Ishikawa (cell line): ENCODE measurements at regions not wholly inside any gene's neighbourhood (a gene's known extent, or its start where the extent isn't known, plus 50 kb on each side); places are given as distances from the start of the nearest gene placed in this dataset.

ENCODE experiments used
- CEBPB ChIP-seq: IDR thresholded peaks from 2 replicates; pipeline ENCODE4 v1.6.1; 2012
- CREB1 ChIP-seq: IDR thresholded peaks from 2 replicates; pipeline ENCODE4 v1.6.1; 2012; ENCODE audit warnings: low read depth
- EGR1 ChIP-seq: IDR thresholded peaks from 2 replicates; pipeline ENCODE4 v1.6.1; 2012
- EP300 ChIP-seq: IDR thresholded peaks from 2 replicates; pipeline ENCODE4 v1.6.1; 2012; ENCODE audit warnings: borderline replicate concordance
- FOXM1 ChIP-seq: IDR thresholded peaks from 2 replicates; pipeline ENCODE4 v1.6.1; 2012; ENCODE audit warnings: low read depth, borderline replicate concordance
- NFIC ChIP-seq: IDR thresholded peaks from 2 replicates; pipeline ENCODE4 v1.6.1; 2012
- RAD21 ChIP-seq: IDR thresholded peaks from 2 replicates; pipeline ENCODE4 v1.6.1; 2012; ENCODE audit warnings: low read depth
- TAF1 ChIP-seq: IDR thresholded peaks from 2 replicates; pipeline ENCODE4 v1.6.1; 2012; ENCODE audit warnings: low read depth, mild to moderate bottlenecking
- TCF12 ChIP-seq: IDR thresholded peaks from 2 replicates; pipeline ENCODE4 v1.6.1; 2012; ENCODE audit warnings: low read depth
- TEAD4 ChIP-seq: IDR thresholded peaks from 2 replicates; pipeline ENCODE4 v1.6.1; 2012
- YY1 ChIP-seq: IDR thresholded peaks from 2 replicates; pipeline ENCODE4 v1.6.1; 2012; ENCODE audit warnings: low read depth
- ZBTB7A ChIP-seq: IDR thresholded peaks from 2 replicates; pipeline ENCODE4 v1.6.1; 2012; ENCODE audit warnings: low read depth
- TF ChIP-seq, protein P1 (sequence below): IDR thresholded peaks from 2 replicates; pipeline ENCODE4 v1.6.1; 2012
- TF ChIP-seq, protein P2 (sequence below): IDR thresholded peaks from 2 replicates; pipeline ENCODE4 v1.6.1; 2012; ENCODE audit warnings: low read depth, mild to moderate bottlenecking
- TF ChIP-seq, protein P3 (sequence below): IDR thresholded peaks from 2 replicates; pipeline ENCODE4 v1.6.1; 2012

DNA sequence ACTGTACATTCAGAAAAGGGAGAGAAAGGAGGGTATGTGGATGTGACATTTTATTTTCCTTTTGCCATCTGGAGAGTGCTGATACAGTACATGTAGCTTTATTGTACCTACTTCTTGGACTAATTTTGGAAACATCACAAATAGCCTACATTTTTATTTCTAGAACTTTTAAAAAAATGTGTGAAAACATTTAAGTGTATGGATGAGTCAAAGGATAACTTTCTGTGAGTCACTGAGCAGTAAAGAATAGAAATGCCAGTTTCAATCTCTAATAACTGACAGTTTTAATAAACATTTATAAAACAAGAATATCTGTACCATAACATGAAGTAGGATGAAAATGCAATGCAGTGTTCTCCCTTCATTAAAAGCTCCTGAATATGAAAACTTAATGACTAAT, 374.4 kb upstream of the NWD2 start:
- TF ChIP-seq FOXM1, result no peak
- TF ChIP-seq EGR1, result no peak
- TF ChIP-seq, protein P1, sequence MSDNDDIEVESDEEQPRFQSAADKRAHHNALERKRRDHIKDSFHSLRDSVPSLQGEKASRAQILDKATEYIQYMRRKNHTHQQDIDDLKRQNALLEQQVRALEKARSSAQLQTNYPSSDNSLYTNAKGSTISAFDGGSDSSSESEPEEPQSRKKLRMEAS, result no peak

DNA sequence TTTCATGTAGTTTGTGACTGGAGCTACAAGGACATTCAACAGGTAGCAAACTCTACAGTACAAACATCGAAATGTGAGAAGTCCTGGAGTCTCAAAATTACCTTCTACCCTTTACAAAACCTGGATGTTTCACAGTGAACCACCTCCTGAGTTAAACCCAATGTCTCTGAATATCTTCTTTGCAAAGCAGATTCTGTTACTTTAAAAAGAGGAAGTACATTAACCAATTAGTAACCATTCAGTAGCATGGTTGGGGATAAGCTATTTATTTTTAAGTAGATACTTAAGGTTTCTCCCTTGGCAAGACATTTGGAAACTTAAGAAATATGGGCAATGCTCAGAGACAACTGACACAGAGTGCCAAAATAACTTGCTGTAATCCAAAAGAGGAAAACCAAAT, 371.9 kb upstream of the NWD2 start:
- TF ChIP-seq, protein P1, result no peak
- TF ChIP-seq TEAD4 (no peak), EGR1 (no peak), TCF12 (no peak)

DNA sequence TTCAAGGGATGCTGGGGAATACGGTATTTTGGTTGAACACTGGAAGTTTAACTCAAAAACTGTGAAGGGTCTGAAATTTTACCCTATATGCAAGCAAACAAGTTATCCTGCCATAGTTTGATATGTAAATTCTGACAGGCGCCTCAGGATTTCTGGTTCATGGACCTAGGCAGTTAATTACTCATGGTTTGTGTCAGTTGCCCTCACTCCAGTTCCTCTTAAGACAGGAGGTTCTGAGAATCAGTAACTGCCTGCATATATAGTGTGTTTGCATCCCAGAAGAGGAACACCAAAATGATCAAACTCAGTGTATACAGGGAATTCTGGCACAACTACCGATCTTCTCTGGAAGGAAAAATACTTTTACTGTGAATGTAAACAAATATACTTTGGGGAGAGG, 360.4 kb upstream of the NWD2 start:
- no peak for TF ChIP-seq CEBPB
- no peak for TF ChIP-seq TAF1
- TF ChIP-seq CREB1, result no peak
- TF ChIP-seq EGR1, result no peak
- TF ChIP-seq RAD21, result no peak
- TF ChIP-seq, protein P2, sequence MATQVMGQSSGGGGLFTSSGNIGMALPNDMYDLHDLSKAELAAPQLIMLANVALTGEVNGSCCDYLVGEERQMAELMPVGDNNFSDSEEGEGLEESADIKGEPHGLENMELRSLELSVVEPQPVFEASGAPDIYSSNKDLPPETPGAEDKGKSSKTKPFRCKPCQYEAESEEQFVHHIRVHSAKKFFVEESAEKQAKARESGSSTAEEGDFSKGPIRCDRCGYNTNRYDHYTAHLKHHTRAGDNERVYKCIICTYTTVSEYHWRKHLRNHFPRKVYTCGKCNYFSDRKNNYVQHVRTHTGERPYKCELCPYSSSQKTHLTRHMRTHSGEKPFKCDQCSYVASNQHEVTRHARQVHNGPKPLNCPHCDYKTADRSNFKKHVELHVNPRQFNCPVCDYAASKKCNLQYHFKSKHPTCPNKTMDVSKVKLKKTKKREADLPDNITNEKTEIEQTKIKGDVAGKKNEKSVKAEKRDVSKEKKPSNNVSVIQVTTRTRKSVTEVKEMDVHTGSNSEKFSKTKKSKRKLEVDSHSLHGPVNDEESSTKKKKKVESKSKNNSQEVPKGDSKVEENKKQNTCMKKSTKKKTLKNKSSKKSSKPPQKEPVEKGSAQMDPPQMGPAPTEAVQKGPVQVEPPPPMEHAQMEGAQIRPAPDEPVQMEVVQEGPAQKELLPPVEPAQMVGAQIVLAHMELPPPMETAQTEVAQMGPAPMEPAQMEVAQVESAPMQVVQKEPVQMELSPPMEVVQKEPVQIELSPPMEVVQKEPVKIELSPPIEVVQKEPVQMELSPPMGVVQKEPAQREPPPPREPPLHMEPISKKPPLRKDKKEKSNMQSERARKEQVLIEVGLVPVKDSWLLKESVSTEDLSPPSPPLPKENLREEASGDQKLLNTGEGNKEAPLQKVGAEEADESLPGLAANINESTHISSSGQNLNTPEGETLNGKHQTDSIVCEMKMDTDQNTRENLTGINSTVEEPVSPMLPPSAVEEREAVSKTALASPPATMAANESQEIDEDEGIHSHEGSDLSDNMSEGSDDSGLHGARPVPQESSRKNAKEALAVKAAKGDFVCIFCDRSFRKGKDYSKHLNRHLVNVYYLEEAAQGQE, result no peak
- TF ChIP-seq TEAD4, result no peak
- TF ChIP-seq FOXM1, result no peak
- TF ChIP-seq, protein P1, result no peak
- no peak for TF ChIP-seq YY1
- no peak for TF ChIP-seq EP300
- TF ChIP-seq TCF12, result no peak
- no peak for TF ChIP-seq NFIC
- TF ChIP-seq, protein P3, sequence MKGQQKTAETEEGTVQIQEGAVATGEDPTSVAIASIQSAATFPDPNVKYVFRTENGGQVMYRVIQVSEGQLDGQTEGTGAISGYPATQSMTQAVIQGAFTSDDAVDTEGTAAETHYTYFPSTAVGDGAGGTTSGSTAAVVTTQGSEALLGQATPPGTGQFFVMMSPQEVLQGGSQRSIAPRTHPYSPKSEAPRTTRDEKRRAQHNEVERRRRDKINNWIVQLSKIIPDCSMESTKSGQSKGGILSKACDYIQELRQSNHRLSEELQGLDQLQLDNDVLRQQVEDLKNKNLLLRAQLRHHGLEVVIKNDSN, result no peak
- no peak for TF ChIP-seq ZBTB7A

DNA sequence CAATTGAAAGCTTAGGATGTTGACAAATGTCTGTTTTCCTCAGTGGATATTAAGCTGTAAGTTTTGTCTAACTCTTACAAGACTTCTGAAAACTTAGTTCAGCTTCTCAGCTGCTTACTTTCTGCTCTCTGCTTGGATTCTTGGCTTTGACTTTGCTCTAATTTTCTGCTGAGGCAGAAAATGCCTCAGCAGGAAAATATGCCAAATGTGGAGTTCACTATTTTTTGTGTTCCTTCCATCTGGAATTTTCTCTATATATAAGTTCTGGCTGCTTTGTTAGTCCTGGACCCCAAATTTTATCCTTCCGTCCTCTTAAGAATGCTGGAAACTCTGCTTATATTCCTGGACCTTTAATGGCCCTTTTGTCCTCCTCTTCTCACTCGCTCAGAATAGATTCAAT, 352.6 kb upstream of the NWD2 start:
- TF ChIP-seq RAD21, result no peak
- TF ChIP-seq EGR1, result no peak
- TF ChIP-seq ZBTB7A, result no peak
- no peak for TF ChIP-seq NFIC
- TF ChIP-seq, protein P1, result no peak
- TF ChIP-seq CEBPB, result no peak
- no peak for TF ChIP-seq TAF1
- TF ChIP-seq, protein P3, result no peak
- no peak for TF ChIP-seq EP300
- TF ChIP-seq TCF12, result no peak
- TF ChIP-seq TEAD4, result no peak
- no peak for TF ChIP-seq FOXM1
- TF ChIP-seq, protein P2, result no peak
- no peak for TF ChIP-seq YY1
- TF ChIP-seq CREB1, result no peak

DNA sequence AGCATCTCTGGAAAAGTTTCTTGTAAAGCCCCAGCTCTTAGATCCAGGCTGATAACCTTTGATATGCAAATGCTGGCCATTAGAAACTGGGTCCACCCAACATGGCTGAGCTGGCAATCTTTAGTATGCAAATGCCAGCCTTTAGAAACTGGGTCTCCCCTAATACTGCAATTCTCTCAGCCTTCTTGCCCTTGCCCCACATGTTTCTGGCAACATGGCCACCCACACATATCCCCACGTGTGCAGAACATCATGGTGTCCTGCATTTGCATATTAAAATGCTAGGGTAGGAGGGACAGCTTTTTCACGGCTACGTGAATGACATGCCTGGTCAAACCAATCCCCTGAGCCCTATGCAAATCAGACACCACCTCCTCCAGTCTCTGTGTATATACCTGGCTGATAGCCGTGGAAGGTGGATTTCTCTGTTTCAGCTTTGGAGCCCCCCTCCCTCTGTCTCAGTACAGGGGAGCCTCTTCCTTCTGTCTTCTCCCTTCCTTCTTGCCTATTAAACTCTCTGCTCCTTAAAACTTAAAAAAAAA, 344.0 kb upstream of the NWD2 start:
- TF ChIP-seq FOXM1 (no peak), CREB1 (no peak), EGR1 (no peak), EP300 (no peak)

DNA sequence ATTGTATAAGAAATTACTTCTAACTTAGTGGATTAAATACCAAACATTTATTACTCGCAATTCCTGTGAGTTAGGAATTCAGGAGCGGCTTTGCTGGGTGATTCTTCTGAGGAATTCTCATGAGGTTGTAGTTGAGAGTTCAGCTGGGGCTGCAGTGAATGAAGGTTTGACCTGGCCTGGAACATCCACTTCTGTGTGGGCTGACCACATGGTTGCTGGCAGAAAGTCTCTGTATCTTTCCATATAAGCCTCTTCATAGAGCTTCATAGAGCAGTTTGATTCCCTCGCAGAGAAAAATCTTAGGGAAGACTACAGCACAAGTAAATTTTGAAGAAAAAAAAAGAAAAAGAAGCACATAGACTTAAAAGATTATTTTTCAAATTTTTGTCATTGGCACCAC, 339.7 kb upstream of the NWD2 start:
- TF ChIP-seq EGR1 (no peak), FOXM1 (no peak), ZBTB7A (no peak), RAD21 (no peak), YY1 (no peak), NFIC (no peak), CEBPB (no peak), TEAD4 (no peak), EP300 (no peak), TCF12 (no peak), CREB1 (no peak), TAF1 (no peak)
- TF ChIP-seq, protein P3, result no peak
- TF ChIP-seq, protein P2, result no peak
- TF ChIP-seq, protein P1, result no peak
